RWPE2 (cell line): ENCODE measurements at regions not wholly inside any gene's neighbourhood (a gene's known extent, or its start where the extent isn't known, plus 50 kb on each side); places are given as distances from the start of the nearest gene placed in this dataset.

ENCODE experiments used
- ATAC-seq: fragments of 200-7000 bp; cut with Tn5 transposase; 3 replicates; pipeline ENCODE4 v1.9.1; 2021; ENCODE audit warnings: low read depth
- DNase-seq: peaks from one replicate; pipeline ENCODE4 v3.0.0-alpha.2; 2020; ENCODE audit warnings: low spot score
- H3K27ac ChIP-seq: fragments of 450-650 bp; 2 replicates; pipeline ENCODE4 v1.5.1; 2017; ENCODE audit warnings: mild to moderate bottlenecking; ENCODE audit not compliant: poor library complexity, severe bottlenecking
- H3K27me3 ChIP-seq: fragments of 250-450 bp; sonication (Bioruptor Pico); 2 replicates; pipeline ENCODE4 v1.5.1; 2021; ENCODE audit warnings: mild to moderate bottlenecking, moderate library complexity; ENCODE audit not compliant: insufficient read depth, poor library complexity, severe bottlenecking
- H3K36me3 ChIP-seq: fragments of 250-450 bp; sonication (Bioruptor Pico); 2 replicates; pipeline ENCODE4 v1.5.1; 2020; ENCODE audit warnings: low read depth, mild to moderate bottlenecking, moderate library complexity
- H3K4me1 ChIP-seq: fragments of 250-450 bp; sonication (Bioruptor Pico); 2 replicates; pipeline ENCODE4 v1.5.1; 2021; ENCODE audit warnings: mild to moderate bottlenecking, moderate library complexity; ENCODE audit not compliant: insufficient read depth, poor library complexity, severe bottlenecking
- H3K4me3 ChIP-seq: fragments of 250-450 bp; sonication (Bioruptor Pico); 2 replicates; pipeline ENCODE4 v1.5.1; 2021; ENCODE audit warnings: mild to moderate bottlenecking, moderate library complexity; ENCODE audit not compliant: severe bottlenecking
- H3K9me3 ChIP-seq: fragments of 250-450 bp; sonication (Bioruptor Pico); 2 replicates; pipeline ENCODE4 v1.5.1; 2021; ENCODE audit warnings: mild to moderate bottlenecking, moderate library complexity; ENCODE audit not compliant: severe bottlenecking
- TF ChIP-seq, protein P1 (sequence below): fragments of 450-650 bp; IDR thresholded peaks from one replicate; pipeline ENCODE4 v1.5.1; 2017; ENCODE audit warnings: mild to moderate bottlenecking, moderate library complexity; ENCODE audit not compliant: poor library complexity, severe bottlenecking

DNA sequence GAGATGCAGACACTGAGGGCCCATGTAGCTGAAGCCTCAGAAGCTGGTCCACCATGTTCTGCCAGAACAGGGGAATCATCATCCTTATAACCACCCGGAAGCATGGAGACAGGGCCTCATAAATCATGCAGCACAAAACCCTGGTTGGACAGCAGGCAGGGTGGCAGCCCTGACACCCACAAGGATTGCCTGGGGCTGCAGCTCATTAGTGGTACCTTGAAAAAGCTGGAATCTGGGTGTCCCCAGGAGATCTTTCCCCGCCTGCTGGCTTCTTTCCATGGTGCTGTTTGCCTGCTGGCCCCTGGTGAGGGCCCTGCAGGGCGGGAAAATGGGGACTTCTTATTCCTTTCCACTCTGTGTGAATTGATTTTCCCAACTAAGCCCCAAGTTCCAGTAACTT, 50.6 kb upstream of the GGTLC1 start:
- no peak for ATAC-seq
- TF ChIP-seq, protein P1, sequence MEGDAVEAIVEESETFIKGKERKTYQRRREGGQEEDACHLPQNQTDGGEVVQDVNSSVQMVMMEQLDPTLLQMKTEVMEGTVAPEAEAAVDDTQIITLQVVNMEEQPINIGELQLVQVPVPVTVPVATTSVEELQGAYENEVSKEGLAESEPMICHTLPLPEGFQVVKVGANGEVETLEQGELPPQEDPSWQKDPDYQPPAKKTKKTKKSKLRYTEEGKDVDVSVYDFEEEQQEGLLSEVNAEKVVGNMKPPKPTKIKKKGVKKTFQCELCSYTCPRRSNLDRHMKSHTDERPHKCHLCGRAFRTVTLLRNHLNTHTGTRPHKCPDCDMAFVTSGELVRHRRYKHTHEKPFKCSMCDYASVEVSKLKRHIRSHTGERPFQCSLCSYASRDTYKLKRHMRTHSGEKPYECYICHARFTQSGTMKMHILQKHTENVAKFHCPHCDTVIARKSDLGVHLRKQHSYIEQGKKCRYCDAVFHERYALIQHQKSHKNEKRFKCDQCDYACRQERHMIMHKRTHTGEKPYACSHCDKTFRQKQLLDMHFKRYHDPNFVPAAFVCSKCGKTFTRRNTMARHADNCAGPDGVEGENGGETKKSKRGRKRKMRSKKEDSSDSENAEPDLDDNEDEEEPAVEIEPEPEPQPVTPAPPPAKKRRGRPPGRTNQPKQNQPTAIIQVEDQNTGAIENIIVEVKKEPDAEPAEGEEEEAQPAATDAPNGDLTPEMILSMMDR = no peak

More for the DNA sequence above, 50.6 kb upstream of the GGTLC1 start:
- Histone ChIP-seq H3K27me3 (no peaks in the 10 kb centered on the region), H3K4me1 (no peaks in the 10 kb centered on the region), H3K36me3 (no peaks in the 10 kb centered on the region), H3K27ac (no peak overlapping the region), H3K9me3 (no peaks in the 10 kb centered on the region), H3K4me3 (no peak overlapping the region)
- no peak for DNase-seq
